Astrocyte (in vitro differentiated cells and primary cell): ENCODE measurements at regions not wholly inside any gene's neighbourhood (a gene's known extent, or its start where the extent isn't known, plus 50 kb on each side); places are given as distances from the start of the nearest gene placed in this dataset.

Experiments
- DNase-seq: peaks from one replicate; pipeline ENCODE4 v3.0.0-alpha.2; 2010; ENCODE audit warnings: low read depth
- FAIRE-seq: peaks from 2 replicates; lab custom pipeline; 2011; peaks lifted over from hg19 to GRCh38; lab: Jason Lieb, UNC
- H2AFZ ChIP-seq: 2 replicates; pipeline ENCODE4 v1.6.0; 2012; ENCODE audit warnings: low read depth, low read length, inconsistent platforms
- H3K27ac ChIP-seq: 2 replicates; pipeline ENCODE4 v1.5.1; 2011; ENCODE audit warnings: low read depth, low read length, inconsistent platforms
- H3K27me3 ChIP-seq: 2 replicates; pipeline ENCODE4 v1.6.0; 2011; ENCODE audit warnings: low read length, inconsistent platforms; ENCODE audit not compliant: insufficient read depth
- H3K36me3 ChIP-seq: 2 replicates; pipeline ENCODE4 v1.5.1; 2011; ENCODE audit warnings: low read length, inconsistent platforms; ENCODE audit not compliant: insufficient read depth
- H3K4me1 ChIP-seq: 2 replicates; pipeline ENCODE4 v1.5.1; 2011; ENCODE audit warnings: low read length, inconsistent platforms; ENCODE audit not compliant: insufficient read depth
- H3K4me2 ChIP-seq: 2 replicates; pipeline ENCODE4 v1.6.0; 2012; ENCODE audit warnings: low read length, inconsistent platforms
- H3K4me3 ChIP-seq: 2 replicates; pipeline ENCODE4 v1.5.1; 2011; ENCODE audit warnings: low read depth, mild to moderate bottlenecking, low read length, inconsistent platforms; ENCODE audit not compliant: insufficient read depth
- H3K79me2 ChIP-seq: 2 replicates; pipeline ENCODE4 v1.6.0; 2012; ENCODE audit warnings: mild to moderate bottlenecking, low read length, inconsistent platforms; ENCODE audit not compliant: insufficient read depth
- H3K9ac ChIP-seq: 2 replicates; pipeline ENCODE4 v1.6.0; 2012; ENCODE audit warnings: mild to moderate bottlenecking, low read length, inconsistent platforms
- H3K9me3 ChIP-seq: 2 replicates; pipeline ENCODE4 v1.5.1; 2012; ENCODE audit warnings: low read depth, mild to moderate bottlenecking, low read length, inconsistent platforms; ENCODE audit not compliant: insufficient read depth
- H4K20me1 ChIP-seq: 2 replicates; pipeline ENCODE4 v1.6.0; 2012; ENCODE audit warnings: low read length, inconsistent platforms; ENCODE audit not compliant: insufficient read depth
- H3K27ac Mint-ChIP-seq: one replicate; pipeline ENCODE4 v1.8.0; 2021; ENCODE audit warnings: mild to moderate bottlenecking, mixed read lengths; ENCODE audit not compliant: unreplicated experiment
- H3K27me3 Mint-ChIP-seq: one replicate; pipeline ENCODE4 v1.8.0; 2021; ENCODE audit warnings: low read depth, mixed read lengths; ENCODE audit not compliant: unreplicated experiment
- H3K36me3 Mint-ChIP-seq: one replicate; pipeline ENCODE4 v1.8.0; 2021; ENCODE audit warnings: low read depth, mixed read lengths; ENCODE audit not compliant: unreplicated experiment
- H3K4me1 Mint-ChIP-seq: one replicate; pipeline ENCODE4 v1.8.0; 2021; ENCODE audit warnings: low read depth, mixed read lengths; ENCODE audit not compliant: unreplicated experiment
- H3K4me3 Mint-ChIP-seq: one replicate; pipeline ENCODE4 v1.8.0; 2021; ENCODE audit warnings: mild to moderate bottlenecking, moderate library complexity, mixed read lengths; ENCODE audit not compliant: unreplicated experiment
- H3K9me3 Mint-ChIP-seq: one replicate; pipeline ENCODE4 v1.8.0; 2021; ENCODE audit warnings: mild to moderate bottlenecking, mixed read lengths; ENCODE audit not compliant: unreplicated experiment
- CTCF ChIP-seq: IDR thresholded peaks from 2 replicates; pipeline ENCODE4 v1.5.1; 2011; ENCODE audit warnings: low read depth, mild to moderate bottlenecking, inconsistent platforms, low read length, moderate library complexity; ENCODE audit not compliant: insufficient read depth
- EZH2 ChIP-seq: IDR thresholded peaks from 2 replicates; pipeline ENCODE4 v1.6.1; 2012; ENCODE audit warnings: mild to moderate bottlenecking, low read length, inconsistent platforms; ENCODE audit not compliant: insufficient read depth

- H3K9ac ChIP-seq, result no peak overlapping the region
- TF ChIP-seq EZH2 (no peak), CTCF (no peak)
- H3K9me3 ChIP-seq, result peaks cover 3% of the 10 kb centered on the region
- Mint-ChIP-seq H3K4me3 (no peak overlapping the region), H3K9me3 (peaks cover 5% of the 10 kb centered on the region), H3K27me3 (no peaks in the 10 kb centered on the region), H3K36me3 (no peaks in the 10 kb centered on the region), H3K4me1 (no peaks in the 10 kb centered on the region), H3K27ac (no peak overlapping the region)
- no peaks in the 10 kb centered on the region for H3K4me1 ChIP-seq
- no peaks in the 10 kb centered on the region for H3K36me3 ChIP-seq
- no peak for FAIRE-seq
- H4K20me1 ChIP-seq, result no peaks in the 10 kb centered on the region
- no peaks in the 10 kb centered on the region for H3K79me2 ChIP-seq
- DNase-seq, result no peak
- no peak overlapping the region for H3K27ac ChIP-seq
- no peaks in the 10 kb centered on the region for H3K27me3 ChIP-seq
- H3K4me2 ChIP-seq, result no peak overlapping the region
- H3K4me3 ChIP-seq, result no peak overlapping the region
- H2AFZ ChIP-seq, result no peak overlapping the region
These were observed 331.1 kb downstream of the DOK5 start for GRCh38 chr20:54806462-54806861.

GRCh38 chr20:54794874-54795273 lies 319.5 kb downstream of the DOK5 start:
- H3K4me1 ChIP-seq, result no peaks in the 10 kb centered on the region
- no peaks in the 10 kb centered on the region for H3K36me3 Mint-ChIP-seq
- H3K4me3 ChIP-seq, result no peak overlapping the region
- H3K9me3 ChIP-seq, result no peaks in the 10 kb centered on the region
- FAIRE-seq (no peak), DNase-seq (no peak)
- H3K27ac Mint-ChIP-seq, result no peak overlapping the region
- no peaks in the 10 kb centered on the region for H4K20me1 ChIP-seq
- no peaks in the 10 kb centered on the region for H3K36me3 ChIP-seq
- no peaks in the 10 kb centered on the region for H3K27me3 Mint-ChIP-seq
- peaks cover 11% of the 10 kb centered on the region for H3K9me3 Mint-ChIP-seq
- no peaks in the 10 kb centered on the region for H3K79me2 ChIP-seq
- no peak overlapping the region for H3K4me2 ChIP-seq
- H3K27me3 ChIP-seq, result no peaks in the 10 kb centered on the region
- H2AFZ ChIP-seq, result no peak overlapping the region
- no peak overlapping the region for H3K27ac ChIP-seq
- H3K9ac ChIP-seq, result no peak overlapping the region
- TF ChIP-seq CTCF (no peak), EZH2 (no peak)
- no peaks in the 10 kb centered on the region for H3K4me1 Mint-ChIP-seq
- H3K4me3 Mint-ChIP-seq, result no peak overlapping the region

DNA sequence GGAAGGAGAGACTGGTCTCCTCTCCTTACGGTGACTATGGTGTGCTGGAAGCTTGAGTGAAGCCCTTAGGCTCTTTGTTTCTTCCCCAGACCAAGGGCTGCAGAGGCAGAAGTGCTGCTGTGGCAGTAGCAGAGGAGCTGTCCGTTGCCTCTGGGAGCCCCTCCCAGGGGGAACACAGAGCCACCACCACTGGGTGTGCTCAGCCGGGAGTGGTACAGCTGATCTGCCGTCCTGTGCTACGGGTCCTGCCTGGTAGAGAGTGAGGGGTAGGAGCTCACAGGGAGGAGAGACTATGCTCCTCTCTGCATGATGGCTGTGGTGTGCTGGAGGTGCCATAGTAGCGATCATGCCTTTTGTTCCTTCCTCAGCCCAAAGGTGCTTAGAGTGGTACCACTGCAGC lies 318.7 kb downstream of the DOK5 start:
- Histone ChIP-seq H4K20me1 (no peaks in the 10 kb centered on the region), H3K4me2 (no peak overlapping the region), H3K9me3 (no peaks in the 10 kb centered on the region), H3K4me3 (no peak overlapping the region), H3K27me3 (no peaks in the 10 kb centered on the region), H3K27ac (no peak overlapping the region), H3K9ac (no peak overlapping the region), H3K36me3 (no peaks in the 10 kb centered on the region), H2AFZ (no peak overlapping the region), H3K4me1 (no peaks in the 10 kb centered on the region), H3K79me2 (no peaks in the 10 kb centered on the region)
- FAIRE-seq (no peak), DNase-seq (no peak)
- H3K4me1 Mint-ChIP-seq, result no peaks in the 10 kb centered on the region
- no peak overlapping the region for H3K4me3 Mint-ChIP-seq
- TF ChIP-seq EZH2, result no peak
- no peak for TF ChIP-seq CTCF
- no peak overlapping the region for H3K27ac Mint-ChIP-seq
- H3K36me3 Mint-ChIP-seq, result no peaks in the 10 kb centered on the region
- no peaks in the 10 kb centered on the region for H3K27me3 Mint-ChIP-seq
- peaks cover 11% of the 10 kb centered on the region for H3K9me3 Mint-ChIP-seq
